HG02763 (cell line): ENCODE measurements at regions not wholly inside any gene's neighbourhood (a gene's known extent, or its start where the extent isn't known, plus 50 kb on each side); places are given as distances from the start of the nearest gene placed in this dataset.
"Not testable (repeated sequence)": the region's sequence is repeated elsewhere in the genome, so short reads cannot be mapped to it uniquely, and the experiment has no call there.

Experiments
- ATAC-seq: cut with Tn5 transposase; IDR thresholded peaks from one replicate; pipeline ENCODE4 v1.9.1; 2021; ENCODE audit warnings: mild to moderate bottlenecking, moderate library complexity; ENCODE audit not compliant: unreplicated experiment

DNA sequence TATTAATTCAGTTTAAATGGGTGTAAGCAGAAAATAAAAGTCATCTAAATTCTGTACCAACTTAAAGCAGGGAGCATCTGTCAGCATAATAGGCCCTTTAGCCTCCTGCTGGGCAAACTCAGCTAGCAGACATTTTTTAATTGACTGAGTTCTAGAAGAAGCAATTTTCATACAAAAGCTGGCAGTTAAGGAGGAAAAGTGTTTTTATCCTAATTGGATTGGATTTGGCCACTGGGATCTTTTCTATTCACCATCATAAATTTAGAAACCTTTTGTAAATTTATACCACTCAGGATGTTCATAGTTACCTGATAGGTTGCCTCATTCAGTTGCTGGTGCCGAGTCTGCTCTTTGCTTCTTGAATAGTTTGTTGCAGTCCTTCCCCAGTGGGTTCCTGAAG is 262.7 kb upstream of the FSIP2 start:
- ATAC-seq = no peak

DNA sequence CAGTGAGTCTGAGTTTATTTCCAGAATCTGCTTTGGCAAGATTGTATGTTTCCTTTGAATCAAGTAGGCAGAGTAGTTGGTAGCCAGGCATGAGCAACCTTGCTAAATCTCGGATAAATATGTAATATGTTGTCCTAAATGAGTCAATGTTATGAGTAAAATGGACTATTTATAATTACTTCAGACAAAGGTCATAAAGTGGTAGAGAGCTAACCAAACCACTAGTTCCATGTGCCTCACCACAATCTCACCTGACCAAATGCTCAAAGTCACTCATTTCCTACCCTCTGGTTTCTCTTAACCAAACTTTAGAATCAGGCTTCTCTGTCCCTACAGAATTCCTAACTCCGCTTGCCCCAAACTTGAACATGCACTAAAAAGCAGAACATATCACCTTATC is 261.2 kb upstream of the FSIP2 start:
- ATAC-seq = no peak

DNA sequence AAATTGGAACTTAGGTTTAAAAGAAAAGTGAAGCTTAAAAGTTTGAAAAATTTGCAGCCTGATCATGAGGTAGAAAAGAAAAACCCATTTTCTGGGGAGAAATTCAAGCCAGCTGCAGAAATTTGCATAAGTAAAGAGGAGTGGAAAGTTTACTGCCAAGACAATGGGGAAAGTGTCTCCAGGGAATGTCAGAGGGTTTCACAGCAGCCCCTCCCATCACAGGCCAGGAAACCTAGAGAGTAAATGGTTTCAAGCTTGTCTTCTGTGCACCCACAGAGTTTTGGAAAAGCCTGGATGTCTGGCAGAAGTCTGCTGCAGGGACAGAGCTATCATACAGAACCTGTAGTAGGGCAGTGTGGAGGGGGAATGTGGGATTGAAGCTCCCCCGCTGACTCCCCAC is 254.0 kb upstream of the FSIP2 start:
- ATAC-seq = no peak

DNA sequence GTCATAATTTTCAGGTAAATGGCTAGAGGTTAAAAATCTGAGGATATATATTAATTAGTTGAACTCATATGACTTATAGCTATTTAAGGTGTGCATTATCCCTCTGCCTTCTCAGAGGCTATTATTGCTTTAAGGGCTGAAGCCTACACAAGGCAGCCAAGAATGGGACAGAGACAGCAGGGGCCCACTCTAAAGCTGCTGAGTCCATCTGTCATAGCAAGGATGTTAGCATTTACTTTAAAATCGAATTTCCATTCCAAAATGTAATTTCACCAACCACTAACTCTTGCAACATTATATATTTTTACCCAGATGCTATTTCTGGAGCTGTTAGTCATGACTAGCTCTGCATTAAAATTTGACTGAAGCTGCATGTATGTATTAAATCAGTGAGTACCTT is 236.3 kb upstream of the FSIP2 start:
- no peak for ATAC-seq

DNA sequence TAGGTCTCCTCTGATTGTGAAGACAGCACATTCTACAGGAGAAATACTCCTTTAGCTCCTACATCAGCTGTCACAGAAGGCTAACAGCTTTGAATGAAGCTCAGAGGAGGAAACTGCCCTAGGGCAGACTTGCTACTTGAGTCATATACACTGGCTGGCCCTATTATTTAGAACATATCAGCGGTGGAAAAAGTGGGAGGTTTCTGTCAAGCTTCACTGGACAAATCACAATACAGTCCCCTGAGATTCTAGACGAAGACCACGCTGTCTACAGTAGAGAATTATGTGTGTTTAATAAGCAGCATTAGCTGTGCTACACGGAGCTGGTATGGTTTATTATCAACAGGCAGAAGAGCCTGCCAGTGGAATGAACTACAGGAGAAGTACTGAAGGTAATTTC is 230.9 kb upstream of the FSIP2 start:
- no peak for ATAC-seq

DNA sequence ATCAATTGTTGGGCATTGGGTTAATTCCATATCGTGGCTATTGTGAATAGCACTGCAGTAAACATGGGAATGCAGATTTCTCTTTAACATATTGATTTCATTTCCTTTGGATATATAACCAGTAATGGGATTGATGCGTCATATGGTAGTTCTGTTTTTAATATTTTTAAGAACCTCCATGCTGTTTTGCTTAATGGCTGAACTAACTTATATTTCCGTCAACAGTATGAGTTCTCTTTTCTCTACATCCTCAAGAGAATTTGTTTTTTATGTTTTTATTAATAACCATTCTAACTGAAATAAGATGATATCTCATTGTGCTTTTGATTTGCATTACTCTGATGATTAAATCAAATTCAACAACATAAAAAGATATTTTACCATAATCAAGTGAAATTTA is 228.5 kb upstream of the FSIP2 start:
- ATAC-seq = no peak

DNA sequence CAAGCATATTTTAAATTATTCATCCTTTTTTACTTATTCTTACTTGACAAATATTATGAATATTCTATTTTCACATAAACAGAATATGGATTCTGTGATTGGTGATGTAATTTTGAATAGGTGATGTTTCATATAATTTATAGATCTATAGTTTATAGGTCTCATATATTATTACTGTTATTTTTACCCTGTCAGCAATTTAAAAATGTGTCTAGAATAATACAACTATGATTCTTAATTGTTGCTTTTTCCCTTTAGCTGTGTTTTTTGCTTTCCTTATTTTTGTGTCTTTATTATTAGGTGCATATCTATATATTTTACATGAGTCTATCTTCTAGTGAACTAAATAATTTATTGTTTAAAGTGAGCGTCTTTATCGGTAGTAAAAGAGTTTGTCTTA is 226.7 kb upstream of the FSIP2 start:
- no peak for ATAC-seq

DNA sequence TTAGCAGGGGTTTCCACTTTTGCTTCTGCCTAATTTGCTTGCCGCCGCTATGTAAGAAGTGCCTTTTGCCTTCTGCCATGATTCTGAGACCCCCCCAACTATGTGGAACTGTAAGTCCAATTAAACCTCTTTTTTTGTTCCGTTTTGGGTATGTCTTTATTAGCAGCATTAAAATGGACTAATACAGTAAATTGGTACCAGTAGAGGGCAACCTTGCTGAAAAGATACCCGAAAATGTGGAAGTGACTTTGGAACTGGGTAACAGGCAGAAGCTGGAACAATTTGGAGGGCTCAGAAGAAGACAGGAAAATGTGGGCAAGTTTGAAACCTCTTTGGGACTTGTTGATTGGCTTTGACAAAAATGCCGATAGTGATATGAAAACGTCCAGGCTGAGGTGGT is 216.1 kb upstream of the FSIP2 start:
- ATAC-seq = no peak

DNA sequence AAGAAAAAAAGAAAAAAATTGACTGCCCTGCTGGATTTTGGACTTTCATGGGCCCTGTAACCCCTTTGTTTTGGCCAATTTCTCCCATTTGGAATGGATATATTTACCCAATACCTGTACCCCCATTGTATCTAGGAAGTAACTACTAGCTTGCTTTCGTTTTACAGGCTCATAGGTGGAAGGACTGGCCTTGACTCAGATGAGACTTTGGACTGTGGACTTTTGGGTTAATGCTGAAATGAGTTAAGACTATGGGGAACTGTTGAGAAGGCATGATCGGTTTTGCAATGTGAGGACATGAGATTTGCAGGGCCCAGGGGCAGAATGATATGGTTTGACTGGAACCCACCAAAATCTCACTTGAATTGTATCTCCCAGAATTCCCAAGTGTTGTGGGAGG is 214.4 kb upstream of the FSIP2 start:
- not testable (repeated sequence) for ATAC-seq

DNA sequence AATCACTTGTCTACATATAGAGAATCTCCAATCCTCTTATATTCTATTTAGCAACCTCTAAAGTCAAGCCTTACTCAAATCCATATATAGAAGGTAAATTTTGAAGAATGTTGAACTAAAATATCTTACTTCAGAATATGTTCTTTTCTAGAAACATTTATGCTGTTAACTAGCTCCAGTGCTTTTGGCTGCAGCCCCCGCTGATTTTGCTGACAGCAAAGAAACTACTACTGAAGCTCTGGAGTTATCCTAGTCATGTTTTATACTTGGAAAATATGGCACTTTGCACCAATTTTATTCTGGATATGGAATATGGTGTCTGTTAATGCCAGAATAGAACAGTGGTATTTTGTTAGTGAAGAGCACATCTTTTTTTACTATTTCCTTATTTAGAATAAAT is 212.4 kb upstream of the FSIP2 start:
- ATAC-seq = no peak

DNA sequence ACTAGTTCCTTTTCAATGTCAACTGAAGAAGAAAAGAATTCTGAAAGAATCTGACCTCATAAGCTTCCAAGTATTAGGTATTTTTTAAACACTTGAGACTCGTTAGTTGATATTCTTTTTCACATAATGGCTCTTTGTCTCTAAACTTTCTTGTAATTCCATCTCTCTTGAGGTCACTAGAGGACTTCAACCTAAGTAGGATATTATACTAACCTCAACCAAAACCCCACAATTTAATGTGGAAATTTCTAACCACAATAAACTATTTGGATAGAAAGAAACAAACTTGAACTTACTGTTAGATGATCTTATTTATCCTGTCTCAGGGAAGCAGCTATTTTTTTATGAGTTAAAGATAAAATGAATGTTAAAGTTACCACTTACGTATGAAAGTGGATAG is 206.9 kb upstream of the FSIP2 start:
- no peak for ATAC-seq

DNA sequence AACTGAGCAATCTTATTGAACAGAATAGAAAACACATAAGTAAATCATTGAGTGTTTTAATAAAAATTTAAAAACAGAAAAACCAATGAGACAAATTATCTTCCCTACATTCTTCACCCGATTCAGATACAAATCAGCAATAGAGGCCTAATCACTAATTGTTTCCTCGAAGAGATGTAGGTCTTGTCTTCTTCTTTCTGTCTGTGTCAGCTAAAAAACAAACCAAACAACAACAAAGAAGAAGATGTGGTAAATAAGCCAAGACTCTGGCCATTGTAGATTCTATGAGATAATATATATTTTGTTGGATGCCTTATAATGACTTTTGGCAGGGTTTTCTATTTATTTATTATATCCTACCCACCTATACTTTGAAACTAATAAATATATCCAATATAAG is 200.9 kb upstream of the FSIP2 start:
- ATAC-seq = no peak

DNA sequence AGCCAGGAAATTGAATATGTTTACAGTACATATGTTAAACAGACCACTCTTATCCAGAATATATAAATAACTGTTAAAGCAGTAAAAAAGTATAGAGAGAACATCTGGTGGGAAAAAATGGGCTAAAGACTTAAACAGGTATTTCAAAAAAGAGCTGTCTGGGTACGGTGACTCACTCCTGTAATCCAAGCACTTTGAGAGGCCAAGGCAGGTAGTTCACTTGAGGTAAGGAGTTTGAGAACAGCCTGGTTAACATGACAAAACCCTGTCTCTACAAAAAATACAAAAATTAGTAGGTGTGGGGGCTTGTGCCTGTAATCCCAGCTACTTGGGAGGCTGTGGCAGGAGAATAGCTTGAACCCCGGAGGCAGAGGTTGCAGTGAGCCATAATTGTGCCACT is 171.4 kb upstream of the FSIP2 start:
- no peak for ATAC-seq

DNA sequence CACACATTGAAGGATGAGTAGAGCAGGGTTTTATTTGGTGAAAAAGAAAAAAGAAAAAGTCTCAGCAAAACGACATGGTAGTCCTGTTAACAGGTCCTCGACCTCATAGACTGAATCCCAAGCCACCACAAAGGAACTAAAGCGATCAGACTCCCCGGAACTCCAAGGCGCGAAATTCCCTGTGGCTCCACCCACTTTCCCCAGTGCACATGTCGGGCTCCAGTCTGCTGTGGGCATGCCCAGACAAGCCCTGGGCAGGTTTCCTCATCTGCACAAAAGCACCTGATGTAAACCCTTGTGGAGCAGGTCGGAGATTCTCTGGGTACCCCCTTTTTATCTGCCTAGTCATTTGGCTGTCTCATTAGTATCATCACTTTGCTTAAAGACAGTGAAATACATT is 170.7 kb upstream of the FSIP2 start:
- no peak for ATAC-seq

DNA sequence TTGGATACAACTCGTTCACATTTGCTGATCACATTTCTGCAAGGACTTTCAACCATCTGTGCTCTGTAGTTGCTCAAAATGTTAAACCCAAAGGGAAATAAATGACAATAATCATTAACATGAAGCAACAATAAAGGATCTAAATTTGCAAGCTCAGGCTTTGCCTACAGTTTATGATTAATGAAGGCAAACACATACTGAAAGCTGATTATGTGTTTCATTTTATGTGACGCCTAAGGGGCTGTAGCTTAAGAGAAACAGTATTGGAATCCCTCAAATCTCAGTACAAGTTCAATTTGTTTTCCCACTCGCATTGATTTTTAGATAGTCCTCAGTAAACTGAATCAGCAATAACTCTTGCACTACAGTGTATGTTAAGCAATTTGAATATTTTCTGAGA is 160.3 kb upstream of the FSIP2 start:
- ATAC-seq = no peak

DNA sequence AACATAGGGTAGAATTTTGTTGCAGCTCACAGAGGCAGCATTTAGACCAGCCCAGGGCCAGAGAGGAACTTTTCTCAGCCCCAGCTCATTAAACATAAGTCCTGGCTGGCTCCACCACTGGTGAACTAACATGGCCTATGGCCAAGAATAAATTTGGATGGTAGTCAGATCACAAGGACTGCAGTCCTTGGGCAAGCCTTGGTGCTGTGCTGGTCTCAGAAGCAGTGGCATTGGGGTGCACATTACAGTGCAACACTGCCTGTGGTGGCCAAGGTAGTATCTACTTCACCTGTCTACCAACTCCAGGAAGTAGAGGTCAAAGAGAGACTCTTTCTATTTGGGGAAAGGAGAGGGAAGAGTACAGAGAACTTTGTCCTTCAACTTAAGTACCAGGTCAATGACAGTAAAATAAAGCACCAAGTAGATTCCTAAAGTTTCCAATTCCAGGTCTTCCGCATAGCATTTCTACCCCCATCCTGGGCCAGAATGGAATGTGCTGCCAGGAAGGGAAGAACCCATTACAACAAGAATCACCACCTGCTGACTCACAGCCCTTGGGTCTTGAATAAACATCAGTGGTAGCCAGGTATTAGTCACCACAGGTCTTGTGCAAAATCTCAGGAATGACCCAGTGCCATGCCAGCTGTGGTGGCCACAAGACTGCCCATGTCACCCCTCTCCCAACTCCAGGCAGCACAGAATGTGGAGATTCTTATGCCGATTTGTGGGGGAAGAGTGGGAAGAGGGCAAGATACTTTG is 155.4 kb upstream of the FSIP2 start:
- no peak for ATAC-seq

DNA sequence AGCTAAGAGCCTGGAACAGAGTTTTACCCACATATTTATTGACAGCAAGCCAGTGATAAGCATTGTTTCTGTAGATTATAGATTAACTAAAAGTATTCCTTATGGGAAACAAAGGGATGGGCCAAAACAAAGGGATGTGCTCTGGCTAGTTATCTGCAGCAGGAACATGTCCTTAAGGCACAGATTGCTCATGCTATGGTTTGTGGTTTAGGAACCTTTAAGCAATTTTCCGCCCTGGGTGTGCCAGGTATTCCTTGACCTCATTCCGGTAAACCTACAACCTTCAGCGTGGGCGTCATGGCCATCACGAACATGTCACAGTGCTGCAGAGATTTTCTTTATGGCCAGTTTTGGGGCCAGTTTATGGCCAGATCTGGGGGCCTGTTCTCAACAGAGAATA is 153.4 kb upstream of the FSIP2 start:
- ATAC-seq = not testable (repeated sequence)

DNA sequence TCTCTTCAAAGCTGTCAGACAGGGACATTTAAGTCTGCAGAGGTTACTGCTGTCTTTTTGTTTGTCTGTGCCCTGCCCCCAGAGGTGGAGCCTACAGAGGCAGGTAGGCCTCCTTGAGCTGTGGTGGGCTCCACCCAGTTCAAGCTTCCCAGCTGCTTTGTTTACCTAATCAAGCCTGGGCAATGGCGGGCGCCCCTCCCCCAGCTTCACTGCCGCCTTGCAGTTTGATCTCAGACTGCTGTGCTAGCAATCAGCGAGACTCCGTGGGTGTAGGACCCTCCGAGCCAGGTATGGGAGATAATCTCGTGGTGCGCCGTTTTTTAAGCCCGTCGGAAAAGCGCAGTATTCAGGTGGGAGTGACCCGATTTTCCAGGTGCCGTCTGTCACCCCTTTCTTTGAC is 147.3 kb upstream of the FSIP2 start:
- not testable (repeated sequence) for ATAC-seq

DNA sequence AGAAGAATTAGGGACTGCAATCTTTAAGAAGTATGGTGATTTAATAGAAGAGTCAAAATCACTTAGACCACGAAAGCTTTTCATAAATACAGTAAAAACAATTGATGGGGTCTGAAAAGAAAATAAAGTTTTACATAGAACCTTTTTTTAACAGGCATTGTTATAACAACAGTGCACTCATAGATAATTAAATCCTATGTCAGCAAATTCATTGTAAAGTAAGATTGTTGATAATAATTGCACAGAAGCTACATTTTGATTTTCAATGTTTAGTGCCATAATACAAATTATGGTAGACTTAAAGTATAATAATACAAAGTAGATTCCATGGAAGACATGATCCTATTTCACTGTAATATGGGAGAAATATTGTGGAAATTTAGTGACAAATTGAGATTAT is 130.7 kb upstream of the FSIP2 start:
- ATAC-seq = no peak

DNA sequence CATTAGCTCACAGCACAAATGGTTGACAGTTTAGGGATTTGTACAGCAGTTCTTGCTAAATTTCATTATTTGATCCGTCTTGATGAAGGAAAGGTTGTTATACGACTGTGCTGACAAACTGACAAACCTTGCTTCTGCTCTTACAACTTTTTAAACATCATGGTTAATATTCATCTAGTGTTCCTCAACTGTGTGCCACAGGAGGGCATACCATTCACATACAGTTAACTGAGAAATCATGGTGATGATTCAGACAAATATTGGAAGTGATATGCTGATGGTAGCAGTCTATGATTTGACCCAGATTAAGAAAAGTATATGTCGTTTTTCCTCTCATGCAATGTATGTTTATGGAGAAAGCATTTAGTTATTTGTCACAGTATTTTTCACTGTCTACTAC is 129.8 kb upstream of the FSIP2 start:
- no peak for ATAC-seq

DNA sequence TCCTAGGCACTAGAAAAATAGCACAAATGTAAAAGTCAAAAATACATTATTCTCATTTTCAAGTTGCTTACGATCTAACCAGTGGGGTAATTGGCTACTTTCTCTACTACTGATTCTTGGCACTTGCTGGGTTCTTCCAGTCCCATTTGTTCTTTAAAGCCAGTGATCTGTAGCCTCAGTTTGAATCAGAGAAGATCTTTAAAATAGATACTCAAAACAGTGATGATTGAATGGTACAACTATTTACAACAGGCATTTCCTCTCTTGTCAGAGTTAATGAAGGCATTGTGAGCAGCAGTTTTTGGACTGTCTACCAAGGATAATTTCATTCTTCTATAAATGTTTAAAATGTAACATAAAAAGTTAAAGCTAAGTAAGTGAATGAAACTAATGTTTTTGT is 128.3 kb upstream of the FSIP2 start:
- ATAC-seq = no peak

DNA sequence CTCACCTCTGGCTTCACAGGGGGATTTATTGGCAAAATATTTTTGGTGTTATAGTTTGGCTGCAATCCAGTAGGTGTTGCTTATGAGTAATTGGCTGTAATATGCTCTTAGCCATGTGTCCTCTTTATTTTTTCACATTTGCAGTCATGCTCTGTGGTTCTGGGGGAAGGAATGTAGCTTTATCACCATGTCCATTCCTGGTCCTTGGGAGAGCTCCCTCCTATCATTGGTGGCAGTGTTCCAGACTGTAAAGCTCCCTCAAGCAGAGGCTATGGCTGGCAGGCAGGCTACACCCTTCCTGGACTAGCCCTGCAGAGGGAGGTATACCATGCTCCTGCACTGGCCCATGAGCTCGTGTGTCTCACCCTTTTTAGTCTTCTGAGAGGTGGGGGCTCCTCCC is 120.0 kb upstream of the FSIP2 start:
- ATAC-seq = no peak

DNA sequence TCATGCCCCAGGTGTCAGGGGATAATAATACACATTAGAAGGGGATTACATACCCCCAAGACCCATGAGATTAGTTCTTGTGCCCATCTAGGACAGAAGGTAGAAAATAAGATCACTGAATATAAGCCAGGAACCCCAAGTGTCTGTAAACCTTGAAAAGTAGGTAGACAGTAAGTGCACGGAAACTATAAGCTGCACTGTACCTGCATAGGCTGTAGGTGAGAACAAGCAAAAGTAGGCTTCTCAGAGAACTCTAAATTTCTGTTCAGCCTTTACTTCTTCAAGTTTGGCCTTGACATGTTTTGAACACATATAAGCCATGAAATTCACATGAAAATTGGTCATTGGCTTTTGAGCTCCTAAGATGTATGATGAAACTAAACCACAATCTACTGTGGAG is 113.0 kb upstream of the FSIP2 start:
- no peak for ATAC-seq
